ENCODE measurements at regions not wholly inside any gene's neighbourhood (a gene's known extent, or its start where the extent isn't known, plus 50 kb on each side); places are given as distances from the start of the nearest gene placed in this dataset.

DNA sequence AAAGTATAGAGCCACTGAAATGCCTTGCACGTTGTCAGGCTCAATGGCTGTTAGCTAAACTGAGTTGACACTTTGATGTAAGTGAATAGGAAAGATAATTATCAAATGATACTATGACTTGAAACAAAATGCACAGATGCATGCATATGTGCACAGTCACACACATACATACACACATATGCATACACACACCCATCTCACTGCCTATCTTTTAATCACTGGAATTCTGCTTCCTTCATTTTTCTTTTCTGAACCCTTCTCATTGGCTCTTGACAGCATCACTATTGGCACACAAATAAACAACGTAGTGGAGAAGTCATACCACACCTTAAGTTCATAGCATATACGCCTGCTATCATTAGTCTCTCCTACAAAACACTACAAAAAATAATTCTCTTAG is 154.9 kb upstream of the NCKAP5 start:
- DNase-seq: no peak

DNA sequence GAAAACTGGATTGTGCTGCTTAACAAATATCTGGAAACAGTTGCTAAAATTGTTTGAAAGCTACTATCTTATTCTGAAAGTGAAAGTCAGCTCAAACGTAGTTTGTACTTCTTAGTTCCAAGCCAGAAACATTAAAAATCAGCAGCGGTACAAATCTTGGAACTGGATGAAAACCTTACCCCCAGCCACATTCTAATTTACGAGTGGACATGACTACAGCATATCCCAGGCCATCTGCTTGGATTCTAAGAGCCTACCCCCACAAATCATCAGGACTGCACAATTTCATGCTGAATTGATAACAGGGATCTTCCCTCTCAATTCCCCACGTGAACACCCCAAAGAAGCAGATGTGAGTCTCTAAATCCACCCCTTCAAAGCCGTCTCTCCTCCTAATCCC is 158.7 kb upstream of the NCKAP5 start:
- no peak for DNase-seq

- DNase-seq: no peak
Observed at GRCh38 chr2:133732059-133732458, 163.8 kb upstream of the NCKAP5 start.

- no peak for DNase-seq
Observed at GRCh38 chr2:133732982-133733900, 165.0 kb upstream of the NCKAP5 start.

DNA sequence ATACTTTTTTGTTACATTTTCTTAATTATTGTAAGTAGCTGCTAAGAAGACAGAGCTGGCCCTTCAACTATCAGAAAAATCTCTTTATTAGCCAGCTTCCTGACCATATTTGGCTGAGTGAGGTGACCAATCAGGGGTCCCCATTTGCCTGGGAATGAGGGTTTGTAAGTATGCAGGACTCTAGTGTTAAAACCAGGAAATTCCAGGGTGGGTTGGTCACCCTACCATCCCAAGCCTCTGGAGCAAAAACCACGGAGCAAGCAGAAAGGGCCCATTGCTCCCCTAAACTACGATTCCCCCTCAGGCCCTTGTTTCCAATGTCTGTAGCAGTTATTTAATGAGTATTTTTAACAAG is 165.6 kb upstream of the NCKAP5 start:
- no peak for DNase-seq

DNA sequence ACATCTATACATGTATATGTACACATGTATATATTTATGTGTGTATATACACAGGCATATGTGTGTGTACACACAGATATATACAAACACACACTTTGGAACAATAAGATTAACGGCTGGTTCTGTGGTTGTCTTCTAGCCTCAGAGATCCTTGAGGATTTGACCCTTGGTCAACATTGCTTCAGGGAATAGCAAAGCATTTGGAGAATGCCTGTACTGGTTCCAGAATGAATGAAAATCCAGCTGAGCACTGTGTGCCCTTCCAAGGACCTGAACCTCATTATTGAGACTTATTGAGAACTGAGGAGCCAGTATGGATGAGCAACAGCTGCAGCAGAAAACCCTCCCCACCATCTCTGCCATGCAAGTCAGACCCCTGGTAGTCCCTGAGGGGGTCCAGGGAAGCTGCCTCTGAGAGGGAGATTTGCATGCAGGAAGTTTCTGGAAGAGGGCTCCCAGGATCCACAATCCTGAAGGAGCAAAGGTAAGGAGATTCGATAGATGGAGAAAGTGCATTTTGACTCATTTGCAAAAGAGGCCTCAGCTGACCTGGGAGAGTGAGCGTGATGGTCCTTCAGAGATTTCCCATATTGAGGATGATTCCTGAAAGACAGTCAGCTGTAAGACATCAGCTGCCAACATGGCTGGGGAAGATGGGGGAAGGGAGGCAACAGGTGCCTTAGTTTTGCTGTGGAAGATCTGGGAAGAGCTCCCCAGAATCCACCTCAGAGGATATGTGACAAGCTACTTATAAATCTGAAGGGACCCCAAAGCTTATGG is 166.6 kb upstream of the NCKAP5 start:
- no peak for DNase-seq

GRCh38 chr2:133736674-133737073 is 168.4 kb upstream of the NCKAP5 start:
- no peak for DNase-seq

GRCh38 chr2:133737242-133737993 is 169.2 kb upstream of the NCKAP5 start:
- no peak for DNase-seq

DNA sequence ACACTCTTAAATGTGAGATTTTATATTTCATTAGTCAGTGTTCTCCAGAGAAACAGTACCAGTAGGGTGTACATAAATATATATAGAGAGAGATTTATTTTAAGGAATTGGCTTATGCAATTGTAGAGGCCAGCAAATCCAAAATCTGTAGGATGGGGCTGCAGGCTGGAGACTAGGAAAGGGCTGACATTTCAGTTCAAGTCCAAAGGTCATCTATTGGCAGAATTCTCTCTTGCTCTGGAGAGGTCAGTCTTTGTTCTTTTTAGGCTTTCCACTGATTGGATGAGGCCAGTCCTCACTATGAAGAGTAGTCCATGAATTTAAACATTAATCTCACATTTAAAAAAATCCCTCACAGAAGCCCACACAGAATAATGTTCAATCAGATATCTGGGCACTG is 170.8 kb upstream of the NCKAP5 start:
- DNase-seq: no peak

DNA sequence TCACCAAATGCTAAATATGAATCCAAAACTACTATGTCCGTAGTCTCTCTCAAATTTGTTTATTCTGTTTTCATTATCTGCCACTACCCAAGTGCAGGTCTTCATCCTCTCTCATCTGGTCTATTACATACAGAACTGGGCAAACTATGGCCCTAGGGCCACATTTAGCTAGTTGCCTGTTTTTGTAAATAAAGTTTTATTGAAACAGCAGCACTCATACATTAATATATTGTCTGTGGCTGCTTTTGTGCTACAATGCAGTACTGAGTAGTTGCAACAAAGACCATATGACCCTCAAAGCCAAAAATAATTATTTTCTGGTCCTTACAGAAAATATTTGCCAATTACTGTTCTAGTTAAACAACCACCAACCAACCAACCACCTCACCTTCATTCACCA is 172.2 kb upstream of the NCKAP5 start:
- DNase-seq: no peak

DNA sequence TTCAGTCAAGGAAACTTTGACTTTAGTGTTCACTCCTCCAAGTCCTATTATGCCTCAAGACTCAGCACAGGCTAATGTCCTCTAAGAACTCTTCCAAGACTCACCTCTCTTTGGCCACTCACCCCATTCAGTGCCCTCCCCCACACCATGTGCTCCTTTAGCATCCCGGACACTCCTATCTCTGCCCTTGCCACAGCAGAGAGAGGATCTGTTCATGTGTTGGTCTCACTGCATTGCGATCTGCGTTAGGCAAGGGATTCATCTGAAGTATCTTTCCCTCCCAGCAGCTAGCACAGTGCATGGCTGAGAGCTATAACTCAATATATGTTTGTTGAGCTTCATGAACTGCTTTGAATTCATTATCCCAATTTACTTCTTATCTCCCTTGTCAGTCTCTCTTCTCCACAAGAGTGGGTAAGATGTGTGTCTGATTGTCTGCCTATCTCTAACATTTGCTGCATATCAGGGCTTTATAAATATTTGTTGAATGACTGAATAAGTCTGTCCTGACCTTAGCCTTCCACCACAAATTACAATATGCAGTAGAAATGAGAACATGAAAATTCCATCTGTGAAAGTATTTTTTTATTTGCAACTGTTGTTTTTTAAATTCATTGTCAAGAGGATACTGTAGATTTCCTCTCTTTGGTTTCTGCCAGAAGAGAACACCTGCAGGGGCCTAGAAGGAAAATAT is 179.9 kb upstream of the NCKAP5 start:
- DNase-seq: no peak

DNA sequence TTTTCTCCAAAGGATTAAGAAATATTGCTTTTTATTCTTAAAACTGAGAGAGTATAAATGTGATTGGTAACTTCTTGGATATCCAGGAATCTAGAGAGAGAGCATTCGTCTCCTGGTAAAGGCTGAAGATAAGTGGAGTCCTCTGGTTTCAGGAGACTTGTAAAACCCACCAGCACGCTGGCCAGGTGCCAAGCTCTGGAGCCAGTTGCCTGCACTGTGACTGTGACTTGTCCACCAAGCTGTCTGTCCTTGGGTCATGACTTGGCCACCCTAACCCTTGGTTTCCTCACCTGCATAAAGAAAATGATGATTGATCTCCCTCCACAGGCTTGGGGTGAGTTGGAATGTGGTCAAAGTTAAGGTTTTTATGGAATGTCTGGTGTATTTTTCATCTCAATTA is 185.4 kb upstream of the NCKAP5 start:
- no peak for DNase-seq

DNA sequence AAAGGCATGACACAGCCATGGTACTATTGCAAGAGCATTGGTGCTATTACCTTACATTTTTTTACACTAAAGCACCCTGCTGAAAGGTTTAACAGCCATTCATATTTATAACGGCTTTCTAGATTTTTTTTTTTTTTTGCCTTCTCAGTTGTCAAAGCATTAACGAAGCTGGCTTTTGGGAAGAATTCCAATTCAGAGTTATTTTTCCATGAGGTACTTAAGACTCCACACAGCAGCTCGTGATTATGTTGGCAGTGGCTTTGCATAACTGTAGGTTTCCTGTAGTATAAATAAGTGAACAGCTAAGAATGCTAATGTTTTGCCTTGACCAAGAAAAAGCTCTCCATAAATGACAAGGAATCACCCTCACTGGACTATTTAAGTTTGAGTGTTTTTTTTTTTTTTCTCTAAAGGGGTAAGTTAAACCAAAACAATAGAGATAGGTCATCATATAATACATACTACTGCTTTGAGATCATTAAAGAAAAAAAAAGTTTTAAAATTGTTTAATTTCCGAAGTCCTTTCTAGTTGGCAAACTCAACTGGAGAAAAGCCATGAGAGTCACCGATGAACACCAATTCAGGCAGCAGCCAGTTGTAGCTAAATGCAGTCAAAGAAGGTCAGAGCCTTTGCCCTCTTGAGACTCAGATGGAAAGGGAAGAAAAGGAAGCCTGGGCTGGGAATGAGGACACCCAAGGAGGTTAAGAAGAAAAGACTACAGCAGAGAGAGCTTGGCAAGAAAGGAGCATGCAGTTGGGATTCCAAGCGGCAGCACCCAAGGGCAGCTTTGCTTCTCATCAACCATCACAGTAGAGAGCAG is 187.4 kb upstream of the NCKAP5 start:
- no peak for DNase-seq

GRCh38 chr2:133756833-133757232 is 188.6 kb upstream of the NCKAP5 start:
- no peak for DNase-seq

DNA sequence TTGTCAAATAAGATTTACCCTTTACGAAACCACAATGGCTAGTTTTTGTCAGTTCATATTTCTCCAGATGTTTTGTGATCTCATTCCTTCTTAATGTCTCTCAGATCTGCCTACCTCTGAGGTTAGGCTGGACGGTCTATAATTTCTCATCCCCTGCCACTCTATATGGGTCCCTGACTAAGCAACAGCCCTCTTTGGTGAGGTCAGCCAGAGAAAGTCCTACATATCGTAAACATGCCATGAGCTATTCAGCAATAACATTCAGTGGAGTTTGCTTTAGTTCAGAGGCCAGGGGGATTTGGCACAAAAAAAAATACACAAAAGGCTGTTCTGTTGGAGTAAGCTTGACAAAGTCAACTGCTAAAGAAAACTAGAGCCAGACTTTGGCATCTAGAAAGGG is 192.1 kb upstream of the NCKAP5 start:
- DNase-seq: no peak

- DNase-seq: no peak
Observed at GRCh38 chr2:133765658-133766057, 197.4 kb upstream of the NCKAP5 start.

DNA sequence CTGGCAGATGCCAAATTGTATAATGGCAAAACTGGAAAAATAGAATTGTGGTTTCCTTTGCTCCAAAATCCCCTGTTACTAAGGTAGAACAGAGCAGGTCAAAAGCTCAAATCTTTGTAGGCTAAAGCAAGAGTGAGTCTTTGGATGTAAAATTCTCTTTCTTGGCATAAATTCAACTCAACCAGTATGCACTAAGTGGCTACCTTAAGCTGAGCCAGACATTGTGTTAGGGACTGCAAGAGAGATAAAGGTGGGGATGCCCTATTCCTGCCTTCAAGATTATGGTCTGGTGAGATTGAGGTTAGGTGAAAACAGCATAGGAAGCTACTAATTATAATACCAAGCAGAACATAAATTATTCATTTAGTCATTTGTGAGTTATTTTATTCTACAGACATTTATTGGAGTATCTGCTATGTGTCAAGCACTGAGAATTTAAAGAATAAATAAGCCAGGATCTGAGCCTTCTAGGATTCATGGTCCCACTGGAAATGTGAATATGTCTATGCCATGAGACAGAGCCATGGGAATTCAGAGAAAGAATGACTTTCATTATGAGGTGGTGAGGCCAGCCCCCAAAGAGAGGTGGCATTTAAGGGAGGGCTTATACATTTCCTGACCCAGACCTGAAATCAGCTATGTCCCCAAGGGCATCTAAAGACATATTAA is 198.0 kb upstream of the NCKAP5 start:
- DNase-seq: no peak

DNA sequence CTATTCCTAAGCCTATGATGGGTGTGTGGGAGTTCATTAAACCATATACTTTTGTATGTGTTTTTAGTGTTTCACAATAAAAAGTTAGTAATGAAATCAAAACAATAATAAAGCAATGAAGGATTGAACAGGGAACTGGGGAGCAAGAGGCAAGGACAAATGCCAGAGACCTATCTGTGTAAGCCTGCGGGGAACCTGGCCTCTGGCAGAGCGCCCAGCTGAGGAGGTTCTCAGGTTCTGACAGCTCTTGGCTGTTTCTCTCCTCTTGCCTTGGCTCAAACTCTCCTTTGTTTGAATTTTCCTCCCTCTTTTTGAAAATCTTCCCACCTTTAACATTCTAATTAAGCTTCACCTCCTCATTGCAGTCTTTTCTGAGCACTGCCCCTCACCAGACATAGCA is 200.0 kb upstream of the NCKAP5 start:
- DNase-seq: no peak

DNA sequence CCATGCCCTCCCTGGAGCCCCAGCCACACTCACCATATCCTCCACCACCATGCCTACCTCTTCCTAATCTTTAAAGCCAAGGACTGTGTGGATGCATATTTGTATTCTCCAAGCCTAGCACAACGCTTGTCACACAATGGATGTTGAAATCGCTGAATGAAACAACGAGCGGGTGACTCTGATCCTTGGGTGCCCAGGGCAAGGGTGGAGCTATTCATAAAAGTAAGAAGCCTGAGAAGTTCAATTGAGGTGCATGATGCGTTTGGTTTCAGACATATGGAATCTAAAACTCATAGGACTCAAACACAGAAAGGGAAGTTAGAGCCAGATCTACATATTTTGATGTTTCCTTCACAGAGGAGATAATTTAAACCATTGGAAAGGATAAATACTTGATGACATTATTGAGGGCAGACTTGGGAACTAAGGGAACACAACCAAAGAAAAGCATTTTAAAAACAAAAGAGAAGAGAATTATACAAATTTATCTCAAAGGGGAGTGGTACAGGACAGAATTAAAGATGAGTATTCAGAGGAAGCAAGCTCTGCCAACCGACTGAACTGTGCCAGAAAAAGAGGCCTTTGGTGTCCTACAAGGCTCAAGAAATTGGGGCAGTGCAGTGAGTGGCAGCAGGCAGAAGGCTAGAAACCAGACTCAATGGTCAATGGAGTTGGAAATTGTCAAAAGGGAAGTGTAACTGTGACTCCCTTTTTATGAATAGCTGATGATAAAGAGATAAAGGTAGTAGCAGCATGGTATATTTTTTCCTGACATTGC is 200.6 kb upstream of the NCKAP5 start:
- DNase-seq: no peak

GRCh38 chr2:133773854-133774653 is 205.8 kb upstream of the NCKAP5 start:
- DNase-seq: no peak
